Muscle layer of colon (tissue), 2 donors: ENCODE measurements at regions not wholly inside any gene's neighbourhood (a gene's known extent, or its start where the extent isn't known, plus 50 kb on each side); places are given as distances from the start of the nearest gene placed in this dataset.

Experiments used
- H3K27ac ChIP-seq: one replicate; pipeline ENCODE4 v1.7.0; 2013; ENCODE audit warnings: low read depth, mild to moderate bottlenecking, low read length, moderate library complexity
- H3K27me3 ChIP-seq, 2 donors: one replicate each; pipeline ENCODE4 v1.7.0; 2013; ENCODE audit warnings: low read length in 2 of 2, mild to moderate bottlenecking in 2 of 2; ENCODE audit not compliant: insufficient read depth in 2 of 2, control insufficient read depth in 1 of 2
- H3K36me3 ChIP-seq: one replicate; pipeline ENCODE4 v1.7.0; 2013; ENCODE audit warnings: mild to moderate bottlenecking, low read length; ENCODE audit not compliant: insufficient read depth
- H3K4me1 ChIP-seq: one replicate; pipeline ENCODE4 v1.7.0; 2013; ENCODE audit warnings: mild to moderate bottlenecking, low read length; ENCODE audit not compliant: insufficient read depth
- H3K4me3 ChIP-seq, 2 donors: one replicate each; pipeline ENCODE4 v1.7.0; 2013; ENCODE audit warnings: low read length in 2 of 2, low read depth in 1 of 2, mild to moderate bottlenecking in 1 of 2, moderate library complexity in 1 of 2
- H3K9ac ChIP-seq: one replicate; pipeline ENCODE4 v1.7.0; 2013; ENCODE audit warnings: low read length
- H3K9me3 ChIP-seq: one replicate; pipeline ENCODE4 v1.7.0; 2013; ENCODE audit warnings: mild to moderate bottlenecking, low read length
- donor health status: abdominal sarcoma.
- donor health status: Adenocarcinoma of cecum.

GRCh38 chr10:76732306-76732705 is 905.3 kb downstream of the KCNMA1 start:
- Histone ChIP-seq H3K27me3 (no peaks in the 10 kb centered on the region), H3K4me3 (no peak overlapping the region), H3K4me1 (no peaks in the 10 kb centered on the region), H3K27ac (no peak overlapping the region), H3K9ac (no peak overlapping the region), H3K9me3 (no peaks in the 10 kb centered on the region), H3K36me3 (no peaks in the 10 kb centered on the region)

- Histone ChIP-seq H3K9ac (no peak overlapping the region), H3K4me3 (no peak overlapping the region), H3K36me3 (no peaks in the 10 kb centered on the region), H3K27me3 (no peaks in the 10 kb centered on the region), H3K27ac (no peak overlapping the region), H3K9me3 (no peaks in the 10 kb centered on the region), H3K4me1 (no peaks in the 10 kb centered on the region)
These were observed 907.6 kb downstream of the KCNMA1 start for GRCh38 chr10:76729841-76730487.

GRCh38 chr10:76729346-76729745 is 908.3 kb downstream of the KCNMA1 start:
- no peaks in the 10 kb centered on the region for H3K36me3 ChIP-seq
- H3K27ac ChIP-seq: no peak overlapping the region
- H3K4me3 ChIP-seq: no peak overlapping the region
- H3K4me1 ChIP-seq: no peaks in the 10 kb centered on the region
- no peaks in the 10 kb centered on the region for H3K9me3 ChIP-seq
- no peaks in the 10 kb centered on the region for H3K27me3 ChIP-seq
- H3K9ac ChIP-seq: no peak overlapping the region

- Histone ChIP-seq H3K9ac (no peak overlapping the region), H3K27ac (no peak overlapping the region), H3K27me3 (no peaks in the 10 kb centered on the region), H3K4me3 (no peak overlapping the region), H3K36me3 (no peaks in the 10 kb centered on the region), H3K4me1 (no peaks in the 10 kb centered on the region), H3K9me3 (no peaks in the 10 kb centered on the region)
These were observed 910.6 kb downstream of the KCNMA1 start for GRCh38 chr10:76727038-76727437.

GRCh38 chr10:76723844-76724243 is 913.8 kb downstream of the KCNMA1 start:
- H3K27ac ChIP-seq: no peak overlapping the region
- H3K27me3 ChIP-seq: no peaks in the 10 kb centered on the region
- H3K36me3 ChIP-seq: no peaks in the 10 kb centered on the region
- H3K9ac ChIP-seq: no peak overlapping the region
- no peaks in the 10 kb centered on the region for H3K4me1 ChIP-seq
- no peak overlapping the region for H3K4me3 ChIP-seq
- H3K9me3 ChIP-seq: no peaks in the 10 kb centered on the region

- H3K9me3 ChIP-seq: no peaks in the 10 kb centered on the region
- no peak overlapping the region for H3K27ac ChIP-seq
- H3K4me3 ChIP-seq: no peak overlapping the region
- H3K4me1 ChIP-seq: no peaks in the 10 kb centered on the region
- no peaks in the 10 kb centered on the region for H3K36me3 ChIP-seq
- no peak overlapping the region for H3K9ac ChIP-seq
- H3K27me3 ChIP-seq: no peaks in the 10 kb centered on the region
These were observed 915.6 kb downstream of the KCNMA1 start for GRCh38 chr10:76721891-76722505.

GRCh38 chr10:76719006-76719405 is 918.6 kb downstream of the KCNMA1 start:
- H3K9me3 ChIP-seq: no peaks in the 10 kb centered on the region
- H3K27ac ChIP-seq: no peak overlapping the region
- no peaks in the 10 kb centered on the region for H3K36me3 ChIP-seq

GRCh38 chr10:76717141-76717540 is 920.5 kb downstream of the KCNMA1 start:
- no peak overlapping the region for H3K9ac ChIP-seq
- H3K27ac ChIP-seq: no peak overlapping the region
- no peak overlapping the region for H3K4me3 ChIP-seq
- no peaks in the 10 kb centered on the region for H3K36me3 ChIP-seq
- H3K9me3 ChIP-seq: no peaks in the 10 kb centered on the region
- H3K27me3 ChIP-seq: no peaks in the 10 kb centered on the region
- H3K4me1 ChIP-seq: no peaks in the 10 kb centered on the region

More at GRCh38 chr10:76719006-76719405, 918.6 kb downstream of the KCNMA1 start:
- Histone ChIP-seq H3K4me3 (no peak overlapping the region), H3K4me1 (no peaks in the 10 kb centered on the region), H3K9ac (no peak overlapping the region), H3K27me3 (no peaks in the 10 kb centered on the region)

GRCh38 chr10:76711222-76711997 is 926.2 kb downstream of the KCNMA1 start:
- no peak overlapping the region for H3K4me3 ChIP-seq

GRCh38 chr10:76700241-76700640 is 937.4 kb downstream of the KCNMA1 start:
- Histone ChIP-seq H3K4me3 (no peak overlapping the region), H3K36me3 (no peaks in the 10 kb centered on the region), H3K27me3 (no peaks in the 10 kb centered on the region), H3K9me3 (no peaks in the 10 kb centered on the region), H3K9ac (no peak overlapping the region), H3K4me1 (no peaks in the 10 kb centered on the region), H3K27ac (no peak overlapping the region)

More at GRCh38 chr10:76711222-76711997, 926.2 kb downstream of the KCNMA1 start:
- Histone ChIP-seq H3K36me3 (no peaks in the 10 kb centered on the region), H3K9me3 (no peaks in the 10 kb centered on the region), H3K27ac (no peak overlapping the region), H3K9ac (no peak overlapping the region), H3K27me3 (no peaks in the 10 kb centered on the region), H3K4me1 (no peaks in the 10 kb centered on the region)

GRCh38 chr10:76697923-76698322 is 939.7 kb downstream of the KCNMA1 start:
- no peaks in the 10 kb centered on the region for H3K27me3 ChIP-seq
- no peaks in the 10 kb centered on the region for H3K36me3 ChIP-seq
- H3K9ac ChIP-seq: no peak overlapping the region
- H3K4me1 ChIP-seq: no peaks in the 10 kb centered on the region
- no peak overlapping the region for H3K4me3 ChIP-seq
- H3K27ac ChIP-seq: no peak overlapping the region
- H3K9me3 ChIP-seq: no peaks in the 10 kb centered on the region
